ENCODE measurements at regions not wholly inside any gene's neighbourhood (a gene's known extent, or its start where the extent isn't known, plus 50 kb on each side); places are given as distances from the start of the nearest gene placed in this dataset.

DNA sequence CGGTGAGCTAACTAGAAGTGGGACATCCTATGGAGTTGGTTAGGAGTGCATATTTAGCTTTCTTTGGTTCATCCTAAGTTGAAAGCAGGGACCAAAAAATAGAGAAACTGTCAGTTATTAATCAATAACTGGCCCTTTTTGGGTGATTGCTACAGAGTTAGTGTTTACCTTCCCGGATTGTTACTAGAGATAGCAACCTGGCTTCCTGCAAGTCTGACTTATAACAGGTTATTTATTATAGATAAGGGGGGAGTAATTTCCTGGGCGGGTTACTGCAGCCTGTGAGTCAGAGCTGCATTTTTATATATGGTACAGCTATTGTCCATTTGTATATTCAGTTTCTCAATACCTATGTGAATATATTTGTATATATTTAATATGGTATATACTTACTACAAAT lies 522.0 kb downstream of the MFSD1 start:
- TF ChIP-seq FOSL1 (IDR thresholded peaks at IDR 0.05; ENCODE audit: low read depth): no peak
- TF ChIP-seq EGR1 (IDR thresholded peaks at IDR 0.05; ENCODE audit: low read depth): no peak
- TF ChIP-seq ELF1 (IDR thresholded peaks at IDR 0.05; ENCODE audit: borderline replicate concordance, low read depth): no peak
- no peak for TF ChIP-seq SIN3A (IDR thresholded peaks at IDR 0.05; ENCODE audit: low read depth)
- TF ChIP-seq, protein P1, sequence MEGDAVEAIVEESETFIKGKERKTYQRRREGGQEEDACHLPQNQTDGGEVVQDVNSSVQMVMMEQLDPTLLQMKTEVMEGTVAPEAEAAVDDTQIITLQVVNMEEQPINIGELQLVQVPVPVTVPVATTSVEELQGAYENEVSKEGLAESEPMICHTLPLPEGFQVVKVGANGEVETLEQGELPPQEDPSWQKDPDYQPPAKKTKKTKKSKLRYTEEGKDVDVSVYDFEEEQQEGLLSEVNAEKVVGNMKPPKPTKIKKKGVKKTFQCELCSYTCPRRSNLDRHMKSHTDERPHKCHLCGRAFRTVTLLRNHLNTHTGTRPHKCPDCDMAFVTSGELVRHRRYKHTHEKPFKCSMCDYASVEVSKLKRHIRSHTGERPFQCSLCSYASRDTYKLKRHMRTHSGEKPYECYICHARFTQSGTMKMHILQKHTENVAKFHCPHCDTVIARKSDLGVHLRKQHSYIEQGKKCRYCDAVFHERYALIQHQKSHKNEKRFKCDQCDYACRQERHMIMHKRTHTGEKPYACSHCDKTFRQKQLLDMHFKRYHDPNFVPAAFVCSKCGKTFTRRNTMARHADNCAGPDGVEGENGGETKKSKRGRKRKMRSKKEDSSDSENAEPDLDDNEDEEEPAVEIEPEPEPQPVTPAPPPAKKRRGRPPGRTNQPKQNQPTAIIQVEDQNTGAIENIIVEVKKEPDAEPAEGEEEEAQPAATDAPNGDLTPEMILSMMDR (IDR thresholded peaks at IDR 0.05 in 2 of 3, conservative IDR thresholded peaks at IDR 0.05 in 1 of 3; ENCODE audit: borderline replicate concordance in 1 of 3, insufficient read depth in 1 of 3, low read depth in 2 of 3, low read length in 2 of 3): no peak
- no peak for TF ChIP-seq POLR2AphosphoS5 (IDR thresholded peaks at IDR 0.05; ENCODE audit: low read depth, low read length)
- TF ChIP-seq, protein P2, sequence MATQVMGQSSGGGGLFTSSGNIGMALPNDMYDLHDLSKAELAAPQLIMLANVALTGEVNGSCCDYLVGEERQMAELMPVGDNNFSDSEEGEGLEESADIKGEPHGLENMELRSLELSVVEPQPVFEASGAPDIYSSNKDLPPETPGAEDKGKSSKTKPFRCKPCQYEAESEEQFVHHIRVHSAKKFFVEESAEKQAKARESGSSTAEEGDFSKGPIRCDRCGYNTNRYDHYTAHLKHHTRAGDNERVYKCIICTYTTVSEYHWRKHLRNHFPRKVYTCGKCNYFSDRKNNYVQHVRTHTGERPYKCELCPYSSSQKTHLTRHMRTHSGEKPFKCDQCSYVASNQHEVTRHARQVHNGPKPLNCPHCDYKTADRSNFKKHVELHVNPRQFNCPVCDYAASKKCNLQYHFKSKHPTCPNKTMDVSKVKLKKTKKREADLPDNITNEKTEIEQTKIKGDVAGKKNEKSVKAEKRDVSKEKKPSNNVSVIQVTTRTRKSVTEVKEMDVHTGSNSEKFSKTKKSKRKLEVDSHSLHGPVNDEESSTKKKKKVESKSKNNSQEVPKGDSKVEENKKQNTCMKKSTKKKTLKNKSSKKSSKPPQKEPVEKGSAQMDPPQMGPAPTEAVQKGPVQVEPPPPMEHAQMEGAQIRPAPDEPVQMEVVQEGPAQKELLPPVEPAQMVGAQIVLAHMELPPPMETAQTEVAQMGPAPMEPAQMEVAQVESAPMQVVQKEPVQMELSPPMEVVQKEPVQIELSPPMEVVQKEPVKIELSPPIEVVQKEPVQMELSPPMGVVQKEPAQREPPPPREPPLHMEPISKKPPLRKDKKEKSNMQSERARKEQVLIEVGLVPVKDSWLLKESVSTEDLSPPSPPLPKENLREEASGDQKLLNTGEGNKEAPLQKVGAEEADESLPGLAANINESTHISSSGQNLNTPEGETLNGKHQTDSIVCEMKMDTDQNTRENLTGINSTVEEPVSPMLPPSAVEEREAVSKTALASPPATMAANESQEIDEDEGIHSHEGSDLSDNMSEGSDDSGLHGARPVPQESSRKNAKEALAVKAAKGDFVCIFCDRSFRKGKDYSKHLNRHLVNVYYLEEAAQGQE (IDR thresholded peaks at IDR 0.05; ENCODE audit: low read depth): no peak
- TF ChIP-seq POLR2A (IDR thresholded peaks at IDR 0.05; ENCODE audit: borderline replicate concordance, extremely low read depth, insufficient read depth, insufficient read length): no peak
- no peak for TF ChIP-seq EZH2 (IDR thresholded peaks at IDR 0.05)
- TF ChIP-seq EZH2phosphoT487 (IDR thresholded peaks at IDR 0.05; ENCODE audit: borderline replicate concordance): no peak
- no peak for TF ChIP-seq ZFX (IDR thresholded peaks at IDR 0.05)
- no peak for TF ChIP-seq ZNF274 (IDR thresholded peaks at IDR 0.05; ENCODE audit: low read depth, low read length)
- TF ChIP-seq TCF7L2 (IDR thresholded peaks at IDR 0.05; ENCODE audit: borderline replicate concordance, extremely low read depth, insufficient read depth, insufficient read length): no peak
- no peak for TF ChIP-seq CEBPB (IDR thresholded peaks at IDR 0.05; ENCODE audit: low read depth)
- no peak for TF ChIP-seq CBX3 (IDR thresholded peaks at IDR 0.05; ENCODE audit: low read depth)
- TF ChIP-seq, protein P3, sequence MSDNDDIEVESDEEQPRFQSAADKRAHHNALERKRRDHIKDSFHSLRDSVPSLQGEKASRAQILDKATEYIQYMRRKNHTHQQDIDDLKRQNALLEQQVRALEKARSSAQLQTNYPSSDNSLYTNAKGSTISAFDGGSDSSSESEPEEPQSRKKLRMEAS (IDR thresholded peaks at IDR 0.05): no peak
- TF ChIP-seq, protein P4, sequence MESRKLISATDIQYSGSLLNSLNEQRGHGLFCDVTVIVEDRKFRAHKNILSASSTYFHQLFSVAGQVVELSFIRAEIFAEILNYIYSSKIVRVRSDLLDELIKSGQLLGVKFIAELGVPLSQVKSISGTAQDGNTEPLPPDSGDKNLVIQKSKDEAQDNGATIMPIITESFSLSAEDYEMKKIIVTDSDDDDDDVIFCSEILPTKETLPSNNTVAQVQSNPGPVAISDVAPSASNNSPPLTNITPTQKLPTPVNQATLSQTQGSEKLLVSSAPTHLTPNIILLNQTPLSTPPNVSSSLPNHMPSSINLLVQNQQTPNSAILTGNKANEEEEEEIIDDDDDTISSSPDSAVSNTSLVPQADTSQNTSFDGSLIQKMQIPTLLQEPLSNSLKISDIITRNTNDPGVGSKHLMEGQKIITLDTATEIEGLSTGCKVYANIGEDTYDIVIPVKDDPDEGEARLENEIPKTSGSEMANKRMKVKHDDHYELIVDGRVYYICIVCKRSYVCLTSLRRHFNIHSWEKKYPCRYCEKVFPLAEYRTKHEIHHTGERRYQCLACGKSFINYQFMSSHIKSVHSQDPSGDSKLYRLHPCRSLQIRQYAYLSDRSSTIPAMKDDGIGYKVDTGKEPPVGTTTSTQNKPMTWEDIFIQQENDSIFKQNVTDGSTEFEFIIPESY (IDR thresholded peaks at IDR 0.05; ENCODE audit: extremely low read depth, insufficient replicate concordance, low read length): no peak
- no peak for TF ChIP-seq RAD21 (IDR thresholded peaks at IDR 0.05; ENCODE audit: low read depth)
- no peak for TF ChIP-seq SRF (IDR thresholded peaks at IDR 0.05; ENCODE audit: low read depth)
- TF ChIP-seq YY1 (IDR thresholded peaks at IDR 0.05; ENCODE audit: extremely low read depth, insufficient replicate concordance, low read depth, low read length): no peak
- BruUV-seq (replicated peaks): no TSS peak
- ChIA-PET RAD21 (ENCODE audit: low non-redundant PET in 1 of 2, low total read pairs in 2 of 2, uncharacterized antibody in 2 of 2, unreplicated experiment in 2 of 2) (no interaction called here), CTCF (interaction anchor here (1.2 to 3.0 kb wide), 3 partner anchors 19 to 484 kb away, joined by 3 to 17 read pairs (median 3); no protein-coding TSS in a partner anchor), POLR2A (no interaction called here)
- H3K9ac ChIP-seq (ENCODE audit: low read length): no peak overlapping the region
- DNase-seq (ENCODE audit: low read depth, low spot score) (no peak), ATAC-seq (no peak)
- no peaks in the 10 kb centered on the region for H3K9me3 ChIP-seq (ENCODE audit: control insufficient read depth in 1 of 2, insufficient read depth in 1 of 2, low read depth in 1 of 2, low read length in 2 of 2)
- H3K4me3 ChIP-seq (replicated peaks in 1 of 2; ENCODE audit: low read depth in 1 of 2, low read length in 2 of 2): no peak overlapping the region
- no peak overlapping the region for H3K4me2 ChIP-seq (ENCODE audit: low read length)
- no peaks in the 10 kb centered on the region; a peak in 1 of 4 replicates for H3K4me1 ChIP-seq (ENCODE audit: control insufficient read depth in 1 of 2, insufficient read depth in 2 of 2, low read length in 2 of 2)
- H3K79me2 ChIP-seq (ENCODE audit: insufficient read depth, low read length): no peaks in the 10 kb centered on the region
- no peaks in the 10 kb centered on the region for H3K36me3 ChIP-seq (ENCODE audit: control insufficient read depth in 1 of 2, insufficient read depth in 2 of 2, low read length in 2 of 2)
- H3K9me2 ChIP-seq (ENCODE audit: insufficient read depth): no peaks in the 10 kb centered on the region
- H2AFZ ChIP-seq (ENCODE audit: low read depth, low read length, poor library complexity, severe bottlenecking): no peak overlapping the region
- intact Hi-C loops (cut with micrococcal nuclease): loop anchor here (10.0 kb wide), 1 partner anchor 681 kb away; no protein-coding TSS in a partner anchor
- no peaks in the 10 kb centered on the region for H4K20me1 ChIP-seq (ENCODE audit: insufficient read depth)
- no peak overlapping the region for H3K27ac ChIP-seq (ENCODE audit: low read depth, low read length)
- H3K27me3 ChIP-seq (ENCODE audit: insufficient read depth, low read length): no peaks in the 10 kb centered on the region

All from HCT116 (cell line).